GM18519 (cell line): ENCODE measurements at regions not wholly inside any gene's neighbourhood (a gene's known extent, or its start where the extent isn't known, plus 50 kb on each side); places are given as distances from the start of the nearest gene placed in this dataset.
A peak's percentile ranks its signal among the peaks of the same experiment; 100 is the strongest.

ENCODE experiments used
- ATAC-seq: cut with Tn5 transposase; IDR thresholded peaks from one replicate; pipeline ENCODE4 v1.9.1; 2021; ENCODE audit warnings: mild to moderate bottlenecking, moderate library complexity; ENCODE audit not compliant: unreplicated experiment, low FRiP score

GRCh38 chrX:10743476-10743875 is 123.1 kb upstream of the MID1 start:
- no peak for ATAC-seq

- ATAC-seq = no peak
Observed at GRCh38 chrX:10744007-10744406, 123.6 kb upstream of the MID1 start.

DNA sequence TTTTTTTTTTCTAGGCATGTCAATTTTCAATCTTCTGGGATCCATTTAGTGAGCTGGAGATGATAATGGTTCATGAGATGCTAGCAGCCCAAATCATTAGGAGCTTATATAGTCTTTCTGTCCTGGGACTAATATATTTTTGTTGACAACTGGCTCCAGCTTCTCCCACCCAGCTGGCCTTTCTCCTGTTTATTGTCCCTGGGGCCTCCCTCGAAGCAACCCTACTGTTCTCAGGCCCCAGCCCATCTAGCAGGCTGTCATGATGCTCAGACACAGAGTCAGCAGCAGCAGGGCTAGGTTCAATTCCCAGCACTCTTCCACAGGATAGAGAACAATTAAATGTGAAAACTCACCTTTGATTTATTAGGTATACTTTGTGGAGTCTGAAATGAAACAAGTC is 127.6 kb upstream of the MID1 start:
- ATAC-seq = no peak

DNA sequence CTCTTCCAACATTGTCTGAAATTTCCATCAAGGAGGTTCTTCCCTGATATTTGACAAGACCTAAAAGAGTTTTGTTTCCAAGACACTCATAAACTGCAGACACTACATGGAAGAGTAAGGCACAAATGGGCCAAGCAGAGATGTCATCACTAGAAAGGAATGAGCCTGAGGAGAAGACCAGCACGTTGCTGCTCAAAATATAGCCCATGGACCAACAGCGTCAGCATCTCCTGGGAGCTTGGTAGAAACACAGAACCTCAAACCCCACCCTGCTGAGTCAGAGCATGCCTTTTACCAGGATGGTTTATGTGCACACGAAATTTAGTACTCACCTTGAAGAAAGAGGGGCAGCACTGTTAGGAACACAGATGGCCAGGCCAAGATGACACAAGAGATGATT is 128.7 kb upstream of the MID1 start:
- no peak for ATAC-seq

DNA sequence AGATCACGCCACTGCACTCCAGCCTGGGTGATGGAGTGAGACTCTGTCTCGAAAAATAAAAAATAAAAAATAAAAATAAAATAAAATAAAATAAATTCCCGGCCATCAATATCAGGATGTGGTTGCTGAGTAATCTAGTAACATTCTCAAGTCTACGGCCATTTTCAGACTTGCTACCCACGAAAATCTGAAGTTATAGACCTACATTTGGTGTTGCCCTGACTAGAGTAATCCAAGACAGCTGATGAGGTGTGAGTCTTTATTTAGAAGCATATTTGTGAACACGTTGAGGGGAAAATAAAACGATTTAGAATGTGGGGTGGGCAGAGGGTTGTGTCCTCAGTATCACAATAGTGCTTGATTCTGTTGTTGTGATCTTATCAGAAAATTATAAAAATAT is 130.2 kb upstream of the MID1 start:
- no peak for ATAC-seq

GRCh38 chrX:10753116-10753515 is 132.7 kb upstream of the MID1 start:
- no peak for ATAC-seq

DNA sequence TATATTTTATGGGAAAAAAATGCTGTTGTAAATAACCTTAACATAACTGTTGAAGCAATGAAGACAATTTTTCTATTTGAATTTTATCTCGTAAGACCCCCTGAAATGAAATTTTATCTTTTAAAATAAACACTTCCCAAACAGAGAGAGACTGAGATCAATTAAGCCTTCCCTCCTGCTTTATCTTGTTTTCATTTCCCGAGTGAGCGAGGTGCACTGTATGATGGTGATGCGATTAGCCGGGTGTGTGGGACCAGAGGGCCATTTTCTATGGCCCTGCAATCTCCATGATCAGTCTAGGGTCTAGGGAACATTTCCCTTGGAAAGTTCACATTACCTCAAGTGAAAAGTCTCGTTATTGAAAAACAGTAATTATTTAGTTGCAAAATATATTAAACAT is 134.1 kb upstream of the MID1 start:
- ATAC-seq = no peak

DNA sequence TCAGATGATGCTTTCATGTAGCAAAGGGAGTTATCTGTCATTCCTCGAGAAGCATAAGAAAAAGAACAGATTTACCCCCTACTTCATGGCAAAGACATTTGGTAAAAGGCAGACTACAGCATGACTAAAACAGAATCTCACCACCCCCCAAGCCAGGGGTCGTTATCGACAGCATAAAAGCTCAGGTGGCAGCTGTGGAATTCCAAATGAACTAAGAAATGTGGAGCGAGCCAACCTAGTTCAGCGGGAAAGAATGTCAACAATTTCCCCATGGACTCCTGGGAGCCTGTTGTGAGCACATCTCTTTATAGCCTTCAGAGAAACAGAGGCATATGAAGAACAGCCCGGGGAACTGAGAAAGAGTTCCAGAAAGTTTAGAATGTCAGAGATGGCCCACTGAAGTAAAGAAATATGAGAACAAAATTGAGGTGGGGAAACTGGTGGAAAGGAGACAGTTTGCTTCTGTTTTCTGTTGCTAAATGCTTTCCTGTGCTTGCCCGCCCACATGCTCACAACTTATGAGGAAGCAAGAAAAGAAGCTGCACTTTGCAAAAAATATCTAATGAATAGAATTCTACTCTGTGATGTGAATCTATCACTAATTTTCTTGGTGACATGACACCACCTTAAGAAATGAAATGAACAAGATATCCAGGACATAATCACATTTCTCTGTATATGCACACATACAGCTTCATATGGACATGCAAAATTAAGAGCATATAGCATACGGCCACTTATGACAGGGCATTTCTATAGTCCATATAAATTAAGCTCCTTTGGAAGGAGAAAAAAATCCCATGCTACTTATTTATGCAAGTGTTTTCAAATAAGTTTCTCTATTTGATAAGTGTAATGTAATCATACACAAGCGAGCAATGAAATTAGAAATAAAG is 135.3 kb upstream of the MID1 start:
- ATAC-seq = no peak

DNA sequence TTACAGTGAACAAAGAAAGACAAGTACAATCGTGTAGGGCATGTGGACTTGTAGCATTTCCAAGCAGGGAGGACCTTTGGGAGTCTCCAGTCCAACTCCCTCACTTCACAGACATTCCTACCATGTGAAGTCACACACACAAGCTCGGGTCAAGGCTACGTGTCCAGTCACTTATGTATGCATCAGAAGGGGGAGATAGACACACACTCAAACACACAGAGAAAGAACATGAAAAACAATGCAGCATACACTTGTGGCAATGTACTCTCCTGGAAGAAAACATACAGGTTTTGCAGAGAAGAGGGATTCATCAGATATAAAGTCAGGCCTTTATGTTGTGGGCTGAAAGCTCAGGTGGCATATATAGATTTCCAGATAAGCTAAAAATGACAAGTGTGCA is 136.1 kb upstream of the MID1 start:
- ATAC-seq = no peak

- no peak for ATAC-seq
Observed at GRCh38 chrX:10759141-10759799, 138.9 kb upstream of the MID1 start.

GRCh38 chrX:10761447-10761846 is 141.1 kb upstream of the MID1 start:
- no peak for ATAC-seq

DNA sequence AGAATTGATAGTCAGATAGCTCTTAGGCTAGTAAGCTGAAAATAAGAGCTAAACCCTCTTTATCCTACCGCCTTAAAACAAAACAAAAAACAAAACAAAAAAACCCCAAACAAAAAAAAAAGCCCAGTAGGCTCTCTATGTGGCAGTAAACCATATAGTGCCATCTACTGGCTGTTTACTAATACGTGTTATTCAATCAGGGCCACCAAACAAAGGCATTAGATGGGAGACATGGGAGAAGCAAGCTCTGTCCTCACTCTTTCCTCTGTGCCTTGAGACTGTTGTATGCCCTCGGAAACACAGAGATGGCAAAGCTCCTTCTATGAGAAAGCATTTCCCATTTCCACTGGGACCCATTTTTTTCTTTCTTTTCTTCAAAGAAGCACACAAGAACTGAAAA is 148.8 kb upstream of the MID1 start:
- ATAC-seq = peak; percentile 44

GRCh38 chrX:10769696-10770619 is 149.6 kb upstream of the MID1 start:
- ATAC-seq = no peak

GRCh38 chrX:10773318-10773717 is 152.9 kb upstream of the MID1 start:
- no peak for ATAC-seq

- ATAC-seq = no peak
Observed at GRCh38 chrX:10781847-10782530, 161.6 kb upstream of the MID1 start.

GRCh38 chrX:10783451-10783995 is 163.1 kb upstream of the MID1 start:
- no peak for ATAC-seq

DNA sequence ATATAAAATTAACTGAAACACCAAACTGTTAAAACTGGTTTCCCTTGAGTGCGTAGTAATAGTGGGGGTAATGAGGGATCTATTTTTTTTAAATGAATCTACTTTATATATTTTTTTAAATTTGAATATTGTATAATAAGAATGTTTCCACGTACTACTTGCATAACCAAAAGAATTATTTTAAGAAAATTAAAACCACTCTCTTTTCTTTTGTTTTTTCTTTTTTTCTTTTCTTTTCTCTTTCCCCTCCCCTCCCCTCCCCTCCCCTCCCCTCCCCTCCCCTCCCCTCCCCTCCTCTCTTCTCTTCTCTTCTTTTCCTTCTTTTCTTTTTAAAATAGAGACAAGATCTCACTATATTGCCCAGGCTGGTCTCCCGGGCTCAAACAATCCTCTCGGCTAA is 166.9 kb upstream of the MID1 start:
- ATAC-seq = no peak

- no peak for ATAC-seq
Observed at GRCh38 chrX:10794203-10794630, 173.8 kb upstream of the MID1 start.

GRCh38 chrX:10795721-10796120 is 175.3 kb upstream of the MID1 start:
- no peak for ATAC-seq

GRCh38 chrX:10797466-10797865 is 177.1 kb upstream of the MID1 start:
- no peak for ATAC-seq
